ENCODE measurements at regions not wholly inside any gene's neighbourhood (a gene's known extent, or its start where the extent isn't known, plus 50 kb on each side); places are given as distances from the start of the nearest gene placed in this dataset.

- TF ChIP-seq MAX (IDR thresholded peaks at IDR 0.05; ENCODE audit: insufficient read depth, insufficient read length) (no peak), FOS (IDR thresholded peaks at IDR 0.05; ENCODE audit: borderline replicate concordance, insufficient read depth, low read length) (no peak), POLR2AphosphoS5 (IDR thresholded peaks at IDR 0.05; ENCODE audit: insufficient read depth, low read depth, low read length) (no peak), POLR2A (IDR thresholded peaks at IDR 0.05; ENCODE audit: low read depth, low read length) (no peak), EZH2 (IDR thresholded peaks at IDR 0.05; ENCODE audit: borderline replicate concordance, low read depth, low read length, severe bottlenecking) (no peak), GATA2 (IDR thresholded peaks at IDR 0.05; ENCODE audit: insufficient read depth, insufficient read length, low read depth, low read length) (no peak)
- BruUV-seq (replicated peaks): no TSS peak
- Histone ChIP-seq H3K27ac (ENCODE audit: insufficient read depth, low read depth, low read length) (no peak overlapping the region), H3K9me3 (replicated peaks; ENCODE audit: control insufficient read depth, insufficient read depth, low read length) (no peaks in the 10 kb centered on the region), H2AFZ (ENCODE audit: low read depth, low read length) (no peak overlapping the region), H4K20me1 (replicated peaks; ENCODE audit: control insufficient read depth, extremely low read depth, insufficient read depth, low read length) (no peaks in the 10 kb centered on the region), H3K4me3 (replicated peaks in 1 of 3; ENCODE audit: insufficient read depth in 1 of 3, low read depth in 1 of 3, low read length in 3 of 3) (no peak overlapping the region), H3K79me2 (ENCODE audit: control insufficient read depth, insufficient read depth, low read length) (no peaks in the 10 kb centered on the region), H3K9ac (replicated peaks; ENCODE audit: extremely low read depth, insufficient read depth, low read length) (no peak overlapping the region), H3K36me3 (ENCODE audit: control insufficient read depth in 2 of 2, extremely low read depth in 1 of 2, insufficient read depth in 2 of 2, low read length in 2 of 2) (no peaks in the 10 kb centered on the region), H3K9me1 (replicated peaks; ENCODE audit: control insufficient read depth, extremely low read depth, insufficient read depth, low read length) (no peaks in the 10 kb centered on the region), H3K4me1 (ENCODE audit: control insufficient read depth, extremely low read depth, insufficient read depth, low read length) (no peaks in the 10 kb centered on the region), H3K27me3 (ENCODE audit: control insufficient read depth in 2 of 2, insufficient read depth in 2 of 2, low read length in 2 of 2) (peaks cover 0 to 2% of the 10 kb centered on the region in 2 experiments), H3K4me2 (ENCODE audit: insufficient read depth, low read length) (no peak overlapping the region)
- intact Hi-C loops (cut with micrococcal nuclease) (no loop called here), dilution Hi-C loops (cut with MboI; ENCODE audit: extremely low pct_ligation_motif_present, low sequenced_read_pairs) (no loop called here)
- no peak for DNase-seq (ENCODE audit: low read depth, low spot score)
- POLR2A ChIA-PET: no interaction called here
- CTCF ChIA-PET: no interaction called here
- FAIRE-seq: no peak
Observed at GRCh38 chr2:12340164-12340563, 376.6 kb upstream of the TRIB2 start.

- no peaks in the 10 kb centered on the region for H3K4me1 ChIP-seq (ENCODE audit: control insufficient read depth, extremely low read depth, insufficient read depth, low read length)
- H3K27me3 ChIP-seq (ENCODE audit: control insufficient read depth in 2 of 2, insufficient read depth in 2 of 2, low read length in 2 of 2): peaks cover 0 to 2% of the 10 kb centered on the region in 2 experiments
- no peak overlapping the region for H3K4me2 ChIP-seq (ENCODE audit: insufficient read depth, low read length)
- ChIA-PET CTCF (no interaction called here), POLR2A (no interaction called here)
- intact Hi-C loops (cut with micrococcal nuclease) (no loop called here), dilution Hi-C loops (cut with MboI; ENCODE audit: extremely low pct_ligation_motif_present, low sequenced_read_pairs) (no loop called here)
- H3K79me2 ChIP-seq (ENCODE audit: control insufficient read depth, insufficient read depth, low read length): no peaks in the 10 kb centered on the region
- DNase-seq (ENCODE audit: low read depth, low spot score) (no peak), FAIRE-seq (no peak)
- TF ChIP-seq MYC (IDR thresholded peaks at IDR 0.05; ENCODE audit: low read depth, low read length): no peak
- TF ChIP-seq JUN (IDR thresholded peaks at IDR 0.05; ENCODE audit: borderline replicate concordance, insufficient read depth, insufficient read length, low read depth): no peak
- TF ChIP-seq POLR2A (IDR thresholded peaks at IDR 0.05; ENCODE audit: low read depth, low read length): no peak
- no peak for TF ChIP-seq GATA2 (IDR thresholded peaks at IDR 0.05; ENCODE audit: insufficient read depth, insufficient read length, low read depth, low read length)
- no peak for TF ChIP-seq FOS (IDR thresholded peaks at IDR 0.05; ENCODE audit: borderline replicate concordance, insufficient read depth, low read length)
- no peak for TF ChIP-seq EZH2 (IDR thresholded peaks at IDR 0.05; ENCODE audit: borderline replicate concordance, low read depth, low read length, severe bottlenecking)
- no peak for TF ChIP-seq POLR2AphosphoS5 (IDR thresholded peaks at IDR 0.05; ENCODE audit: insufficient read depth, low read depth, low read length)
- no peak for TF ChIP-seq MAX (IDR thresholded peaks at IDR 0.05; ENCODE audit: insufficient read depth, insufficient read length)
- no peak for TF ChIP-seq CTCF (IDR thresholded peaks at IDR 0.05; ENCODE audit: extremely low read depth in 1 of 2, insufficient read depth in 1 of 2, low read depth in 1 of 2, low read length in 2 of 2)
- no peaks in the 10 kb centered on the region for H3K9me3 ChIP-seq (replicated peaks; ENCODE audit: control insufficient read depth, insufficient read depth, low read length)
- no peak overlapping the region for H3K4me3 ChIP-seq (replicated peaks in 1 of 3; ENCODE audit: insufficient read depth in 1 of 3, low read depth in 1 of 3, low read length in 3 of 3)
- H4K20me1 ChIP-seq (replicated peaks; ENCODE audit: control insufficient read depth, extremely low read depth, insufficient read depth, low read length): no peaks in the 10 kb centered on the region
- no peaks in the 10 kb centered on the region for H3K9me1 ChIP-seq (replicated peaks; ENCODE audit: control insufficient read depth, extremely low read depth, insufficient read depth, low read length)
- no TSS peak for BruUV-seq (replicated peaks)
- H3K36me3 ChIP-seq (ENCODE audit: control insufficient read depth in 2 of 2, extremely low read depth in 1 of 2, insufficient read depth in 2 of 2, low read length in 2 of 2): no peaks in the 10 kb centered on the region
- no peak overlapping the region for H2AFZ ChIP-seq (ENCODE audit: low read depth, low read length)
- H3K27ac ChIP-seq (ENCODE audit: insufficient read depth, low read depth, low read length): no peak overlapping the region
- H3K9ac ChIP-seq (replicated peaks; ENCODE audit: extremely low read depth, insufficient read depth, low read length): no peak overlapping the region
Observed at GRCh38 chr2:12341215-12341614, 375.5 kb upstream of the TRIB2 start.

Measured in endothelial cell of umbilical vein (primary cell).